Uterus (tissue), 2 donors: ENCODE measurements at regions not wholly inside any gene's neighbourhood (a gene's known extent, or its start where the extent isn't known, plus 50 kb on each side); places are given as distances from the start of the nearest gene placed in this dataset.

Source experiments
- POLR2A ChIP-seq, 2 donors: fragments of 450-650 bp; IDR thresholded peaks; one replicate each; pipeline ENCODE4 v1.6.1; 2016; ENCODE audit warnings: antibody characterized with exemption in 2 of 2, mild to moderate bottlenecking in 1 of 2, moderate library complexity in 1 of 2
- TF ChIP-seq, protein P1 (sequence below), 4 experiments: fragments of 200-600 bp in 2 of 4; fragments of 450-650 bp in 2 of 4; sonication (generic) in 2 of 4; IDR thresholded peaks; one replicate each; pipeline ENCODE4 v1.5.1; 2016 to 2019; ENCODE audit warnings: antibody characterized with exemption in 4 of 4, mild to moderate bottlenecking in 2 of 4, moderate library complexity in 1 of 4

DNA sequence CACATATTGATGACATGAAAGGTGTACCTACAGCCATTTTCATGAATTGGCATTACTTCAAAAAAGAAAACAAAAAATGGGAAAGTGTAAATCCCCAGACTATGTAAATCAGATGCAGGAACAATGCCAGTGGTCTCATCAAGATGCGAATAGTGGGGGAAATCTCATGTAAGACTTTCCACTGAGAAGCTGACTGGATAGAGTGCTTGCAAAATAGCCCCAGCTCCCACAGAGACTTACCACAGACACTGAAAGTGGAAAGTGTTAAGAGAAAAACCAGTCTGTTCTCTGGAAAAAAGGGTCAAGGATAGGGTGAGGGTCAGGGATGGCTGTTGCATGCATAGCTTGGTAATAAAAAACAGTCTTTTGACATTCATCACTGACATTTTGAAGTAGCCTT lies 73.2 kb upstream of the ARMCX2 start:
- no peak for TF ChIP-seq POLR2A (IDR thresholded peaks at IDR 0.05)
- TF ChIP-seq, protein P1, sequence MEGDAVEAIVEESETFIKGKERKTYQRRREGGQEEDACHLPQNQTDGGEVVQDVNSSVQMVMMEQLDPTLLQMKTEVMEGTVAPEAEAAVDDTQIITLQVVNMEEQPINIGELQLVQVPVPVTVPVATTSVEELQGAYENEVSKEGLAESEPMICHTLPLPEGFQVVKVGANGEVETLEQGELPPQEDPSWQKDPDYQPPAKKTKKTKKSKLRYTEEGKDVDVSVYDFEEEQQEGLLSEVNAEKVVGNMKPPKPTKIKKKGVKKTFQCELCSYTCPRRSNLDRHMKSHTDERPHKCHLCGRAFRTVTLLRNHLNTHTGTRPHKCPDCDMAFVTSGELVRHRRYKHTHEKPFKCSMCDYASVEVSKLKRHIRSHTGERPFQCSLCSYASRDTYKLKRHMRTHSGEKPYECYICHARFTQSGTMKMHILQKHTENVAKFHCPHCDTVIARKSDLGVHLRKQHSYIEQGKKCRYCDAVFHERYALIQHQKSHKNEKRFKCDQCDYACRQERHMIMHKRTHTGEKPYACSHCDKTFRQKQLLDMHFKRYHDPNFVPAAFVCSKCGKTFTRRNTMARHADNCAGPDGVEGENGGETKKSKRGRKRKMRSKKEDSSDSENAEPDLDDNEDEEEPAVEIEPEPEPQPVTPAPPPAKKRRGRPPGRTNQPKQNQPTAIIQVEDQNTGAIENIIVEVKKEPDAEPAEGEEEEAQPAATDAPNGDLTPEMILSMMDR (IDR thresholded peaks at IDR 0.05): no peak
